ENCODE measurements at regions not wholly inside any gene's neighbourhood (a gene's known extent, or its start where the extent isn't known, plus 50 kb on each side); places are given as distances from the start of the nearest gene placed in this dataset.

DNA sequence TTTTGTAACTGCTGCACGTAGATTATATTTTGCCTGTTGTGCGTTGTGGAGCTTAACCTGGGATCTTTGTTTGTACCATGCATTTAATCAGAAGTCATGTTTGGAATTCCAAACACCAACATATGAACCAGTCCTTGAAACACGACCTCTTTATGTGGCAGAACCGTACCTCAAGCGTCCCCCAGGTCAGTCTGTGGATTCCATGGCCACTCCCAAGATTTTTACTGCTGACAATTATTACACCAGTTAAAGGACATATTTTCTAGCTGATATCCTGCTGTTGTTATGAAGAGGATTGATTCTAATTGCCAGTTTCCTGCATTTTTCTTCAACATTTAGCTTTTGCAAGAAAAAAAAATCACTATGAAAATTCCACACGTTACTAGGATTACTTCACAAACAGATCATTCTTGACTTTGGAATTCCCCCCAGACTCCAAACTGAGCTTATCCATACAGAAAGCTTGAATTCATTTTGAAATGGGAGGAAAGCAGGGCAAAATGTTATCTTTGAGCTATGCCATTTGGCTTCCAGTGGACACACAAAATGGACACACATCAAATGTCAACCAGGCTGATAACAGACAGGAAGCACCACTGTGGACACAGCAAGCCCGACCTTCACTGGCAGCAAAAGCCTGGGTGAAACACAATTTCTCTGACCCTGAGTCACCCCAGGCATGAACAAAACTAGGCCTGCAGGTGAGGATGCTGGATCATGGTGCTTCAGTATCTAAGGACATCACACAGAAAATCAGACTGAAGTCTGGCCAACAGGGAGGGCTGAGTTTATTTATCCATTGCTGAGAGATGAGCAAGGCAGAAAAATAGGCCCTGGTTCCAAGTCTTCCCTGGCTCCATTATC lies 542.9 kb upstream of the JAG1 start:
- DNase-seq: no peak

- DNase-seq: no peak
Measured at GRCh38 chr20:11217326-11218172, 543.8 kb upstream of the JAG1 start.

DNA sequence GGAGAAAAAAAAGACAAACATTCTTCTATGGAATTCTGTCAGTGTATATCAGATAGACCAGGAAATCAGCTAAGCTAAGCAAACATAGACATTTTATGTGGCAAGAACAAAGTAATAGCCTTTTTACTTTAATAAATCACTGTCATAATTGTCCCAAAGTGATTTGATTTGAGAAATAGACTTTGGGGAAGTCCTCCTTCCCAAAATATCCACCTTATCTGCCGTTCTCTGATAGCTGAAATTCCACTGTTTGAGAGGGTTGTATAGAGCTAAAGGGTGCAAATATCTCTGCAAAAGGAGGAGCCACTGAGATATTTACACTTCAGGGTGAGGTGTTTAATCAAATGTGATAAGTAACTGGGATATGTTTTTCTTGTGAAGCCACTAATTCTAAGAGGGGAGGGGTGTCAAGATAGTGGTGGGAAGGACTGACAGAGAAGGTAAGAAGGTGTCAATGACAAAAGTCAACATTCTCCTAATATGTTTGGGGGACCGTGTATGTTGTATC lies 544.4 kb upstream of the JAG1 start:
- DNase-seq: no peak

DNA sequence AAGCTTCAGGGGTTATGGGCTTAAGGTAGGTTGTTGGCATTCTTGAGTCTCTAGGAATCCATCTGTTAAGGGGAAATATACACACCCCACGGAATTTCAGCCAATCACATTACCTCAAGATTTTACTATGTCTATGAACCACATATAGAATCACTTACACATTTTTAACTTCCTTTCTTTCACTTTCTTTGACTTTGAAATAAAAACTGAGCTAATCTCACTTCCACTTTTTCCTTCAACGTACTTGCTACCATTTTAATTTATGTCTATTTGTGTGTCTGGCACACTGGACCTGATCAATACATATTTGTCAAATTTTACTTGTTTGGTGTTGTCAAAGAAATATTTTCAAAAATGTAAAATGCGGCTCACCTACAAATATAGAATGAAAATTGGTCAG lies 545.4 kb upstream of the JAG1 start:
- DNase-seq: no peak

- no peak for DNase-seq
Measured at GRCh38 chr20:11221046-11221445, 547.2 kb upstream of the JAG1 start.

DNA sequence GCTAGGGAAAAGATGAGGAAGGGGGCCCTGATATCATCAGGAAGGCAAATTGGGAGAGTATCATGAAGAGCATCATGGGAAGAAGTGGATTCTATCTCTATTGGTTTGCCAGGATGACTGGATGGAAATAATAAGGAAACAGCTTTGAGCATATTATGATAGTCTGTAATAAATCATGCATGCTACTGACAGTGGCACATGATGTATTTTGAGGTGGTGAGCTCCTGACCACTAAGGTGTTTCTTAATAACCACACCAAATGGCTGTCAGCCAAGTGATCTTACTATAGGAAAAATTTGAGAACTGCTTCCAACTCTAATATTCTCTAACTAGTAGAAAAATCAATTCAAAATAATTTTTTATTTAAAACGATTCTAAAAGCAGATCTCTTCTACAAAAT lies 548.4 kb upstream of the JAG1 start:
- DNase-seq: no peak

GRCh38 chr20:11227602-11228001 lies 553.8 kb upstream of the JAG1 start:
- DNase-seq: no peak

GRCh38 chr20:11229772-11230171 lies 556.0 kb upstream of the JAG1 start:
- DNase-seq: no peak

GRCh38 chr20:11230999-11231398 lies 557.2 kb upstream of the JAG1 start:
- no peak for DNase-seq

DNA sequence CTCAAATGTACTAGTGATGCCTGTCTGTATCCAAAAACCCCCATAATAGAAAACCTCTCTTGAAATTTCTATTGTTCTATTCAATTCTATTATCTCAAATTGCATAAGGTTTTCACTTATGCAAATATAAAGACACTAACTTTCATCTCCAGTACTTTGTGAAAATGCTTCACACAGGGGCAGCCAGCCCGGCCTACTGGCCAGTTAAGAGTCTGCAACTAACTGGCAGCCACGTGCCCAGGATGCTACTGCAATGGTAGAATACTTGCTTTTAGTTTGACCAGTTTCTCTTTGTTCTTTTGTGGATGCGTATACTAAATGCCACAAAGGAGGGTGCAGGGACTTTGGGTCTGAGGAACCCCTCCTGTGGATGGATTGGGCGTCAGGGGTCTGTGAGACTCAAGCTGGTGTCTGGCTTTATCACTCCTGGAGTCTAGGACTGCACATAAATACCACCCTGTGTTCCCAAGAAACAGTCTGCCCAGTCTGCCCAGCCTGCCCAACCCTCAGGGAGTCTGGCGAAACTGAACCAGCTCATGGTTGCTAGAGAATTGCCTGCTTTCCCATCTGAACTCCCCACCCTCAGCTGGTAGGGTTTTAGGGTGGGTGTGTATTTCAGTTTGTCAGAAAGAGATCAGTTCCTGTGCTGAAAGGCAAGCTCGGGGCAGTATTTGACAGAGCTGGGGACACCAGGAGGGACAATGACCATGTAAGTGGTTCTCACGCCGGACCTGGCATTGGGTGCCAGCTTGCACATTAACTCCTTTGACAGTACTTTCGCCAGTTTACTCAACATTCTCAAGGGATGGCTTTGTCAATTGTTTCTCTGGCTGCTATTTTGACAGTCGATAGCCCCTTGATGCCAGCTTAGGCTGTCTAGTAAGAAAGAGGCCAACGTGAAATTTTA lies 558.2 kb upstream of the JAG1 start:
- no peak for DNase-seq

- no peak for DNase-seq
Measured at GRCh38 chr20:11232896-11233295, 559.1 kb upstream of the JAG1 start.

DNA sequence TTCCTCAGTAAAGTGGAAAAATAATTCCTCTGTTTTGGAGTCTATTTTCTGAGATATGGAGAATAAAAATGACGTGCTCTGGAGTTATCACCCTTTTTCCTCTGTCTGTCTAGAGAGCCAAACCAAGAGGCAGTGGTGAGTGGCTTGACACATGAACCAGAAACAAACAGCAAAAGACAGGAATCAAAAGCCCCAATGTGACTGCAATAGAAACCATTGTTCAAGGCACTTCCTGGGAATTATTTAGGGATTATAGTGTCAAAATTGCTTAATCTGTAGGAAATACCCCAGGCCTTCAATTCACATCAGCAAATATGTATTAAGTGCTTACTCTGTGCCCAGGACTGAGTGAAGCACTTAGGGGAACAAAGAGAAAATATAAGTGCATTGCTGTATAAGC lies 560.4 kb upstream of the JAG1 start:
- no peak for DNase-seq

- no peak for DNase-seq
Measured at GRCh38 chr20:11234608-11235007, 560.8 kb upstream of the JAG1 start.

DNA sequence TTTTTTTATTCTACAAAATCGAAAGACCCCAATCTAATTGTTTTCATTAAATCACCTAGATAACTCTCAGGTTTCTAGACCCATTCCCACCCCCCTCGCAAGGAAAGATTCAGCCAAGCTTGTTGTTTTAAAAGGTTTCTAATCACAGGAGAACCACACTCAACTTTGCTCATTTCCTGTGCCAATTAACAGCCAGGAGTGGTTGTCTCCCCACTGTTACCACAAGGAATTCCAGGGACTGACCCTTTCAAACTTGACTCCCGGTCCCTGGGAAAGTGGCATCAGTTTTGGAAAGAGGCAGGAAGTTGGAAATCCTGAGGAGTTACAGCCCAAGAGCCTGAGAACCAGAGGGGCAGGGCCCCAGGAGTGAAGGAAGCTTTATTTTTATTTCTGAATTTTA lies 561.3 kb upstream of the JAG1 start:
- DNase-seq: no peak

GRCh38 chr20:11242320-11242719 lies 568.5 kb upstream of the JAG1 start:
- DNase-seq: no peak

- DNase-seq: no peak
Measured at GRCh38 chr20:11245431-11245830, 571.6 kb upstream of the JAG1 start.

GRCh38 chr20:11246251-11246775 lies 572.5 kb upstream of the JAG1 start:
- no peak for DNase-seq

- DNase-seq: no peak
Measured at GRCh38 chr20:11247046-11248010, 573.5 kb upstream of the JAG1 start.

DNA sequence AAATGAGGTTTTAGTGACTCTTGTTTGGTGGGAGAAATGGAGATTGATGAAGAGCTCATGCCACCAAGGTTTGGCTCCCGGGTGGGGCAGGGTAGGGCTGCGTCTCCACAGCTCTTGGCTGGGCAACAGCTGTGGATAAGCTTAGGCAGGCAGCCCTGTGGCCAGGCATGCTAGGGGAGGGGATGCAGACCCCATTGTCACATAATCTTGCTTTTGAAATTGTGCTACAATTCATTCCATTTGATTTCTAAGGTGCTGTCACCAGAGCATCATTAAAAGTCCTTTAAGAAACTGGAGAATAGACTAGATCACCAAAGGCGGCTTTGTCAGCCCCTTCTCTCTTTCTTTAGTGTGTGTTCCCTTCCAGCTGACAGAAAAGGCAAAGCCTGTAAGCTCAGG lies 574.2 kb upstream of the JAG1 start:
- no peak for DNase-seq

DNA sequence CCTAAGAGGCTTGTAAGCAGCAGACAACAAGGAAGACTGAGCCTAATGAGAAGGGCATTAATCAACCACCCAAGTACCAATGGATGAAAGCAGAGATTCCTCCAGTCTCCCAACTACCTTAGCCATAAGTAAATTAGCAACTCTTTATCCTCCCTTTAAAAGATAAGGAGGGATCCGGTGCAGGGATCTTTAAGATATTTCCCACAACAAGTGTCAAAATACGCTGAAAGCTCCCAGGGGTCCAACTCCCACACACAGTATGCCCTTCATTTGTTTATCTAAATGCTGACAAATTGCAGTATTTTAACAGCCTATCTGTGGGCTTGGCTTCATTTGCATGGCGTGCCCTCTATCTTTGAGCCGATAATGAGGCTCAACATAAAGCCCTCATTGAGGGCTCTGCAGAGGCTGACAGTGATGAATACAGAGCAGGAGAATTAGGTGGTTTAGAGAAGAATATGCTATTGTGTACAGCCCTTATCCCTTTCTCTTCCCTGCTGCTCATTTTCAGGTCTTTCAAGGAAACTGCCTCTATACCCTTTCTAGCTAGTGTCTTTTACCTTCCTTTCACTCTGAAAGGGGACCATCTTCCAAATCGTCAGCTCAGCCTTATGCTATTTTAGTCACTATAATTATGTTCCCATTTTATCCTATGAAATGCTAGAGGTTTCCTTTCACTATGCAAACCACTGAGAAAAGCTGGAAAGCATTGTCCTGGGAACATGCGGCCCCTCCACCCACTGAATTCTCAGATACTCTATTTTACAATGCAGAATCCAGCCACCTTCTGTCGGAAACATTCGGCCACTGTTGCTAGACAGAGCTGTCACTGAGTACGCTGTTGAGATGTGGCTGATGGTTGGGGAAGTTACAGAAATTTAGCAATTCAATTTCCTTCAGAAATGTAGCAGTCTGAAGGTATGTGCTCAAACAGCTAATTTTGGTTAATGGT lies 575.2 kb upstream of the JAG1 start:
- DNase-seq: no peak

Measured in right kidney (tissue), 1 donor.